PC-3 (cell line): ENCODE measurements at regions not wholly inside any gene's neighbourhood (a gene's known extent, or its start where the extent isn't known, plus 50 kb on each side); places are given as distances from the start of the nearest gene placed in this dataset.

Experiments used
- ATAC-seq: fragments of 200-7000 bp; cut with Tn5 transposase; 2 replicates; pipeline ENCODE4 v1.9.1; 2020; ENCODE audit warnings: mild to moderate bottlenecking, moderate library complexity
- BruUV-seq: library from RNA; stranded (reverse); fragments of 400-500 nt; replicated peaks from 2 replicates; lab custom pipeline; 2021; lab: Mats Ljungman, UMichigan
- CTCF ChIA-PET: fragments of 300-600 bp; sonication (Branson Sonifier 250); formaldehyde crosslinking; loops from one replicate; lab custom pipeline; 2022; ENCODE audit warnings: antibody characterized with exemption; lab: Charles Lee
- POLR2A ChIA-PET: fragments of 300-600 bp; sonication (Branson Sonifier 250); formaldehyde crosslinking; loops from one replicate; lab custom pipeline; 2022; ENCODE audit warnings: antibody characterized with exemption; ENCODE audit not compliant: unreplicated experiment; lab: Charles Lee
- DNase-seq: peaks from one replicate; pipeline ENCODE4 v3.0.0-alpha.2; 2015
- H2AFZ ChIP-seq: fragments of 300-600 bp; sonication (generic); 2 replicates; pipeline ENCODE4 v1.6.0; 2016; ENCODE audit warnings: antibody characterized with exemption, low read length
- H3F3A ChIP-seq: fragments of 300-600 bp; sonication (generic); one replicate; pipeline ENCODE4 v1.6.0; 2017; ENCODE audit warnings: antibody characterized with exemption, low read length, control low read depth, mild to moderate bottlenecking; ENCODE audit not compliant: unreplicated experiment
- H3K27ac ChIP-seq: fragments of 300-600 bp; sonication (generic); 2 replicates; pipeline ENCODE4 v1.5.1; 2016; ENCODE audit warnings: mild to moderate bottlenecking, low read length
- H3K27me3 ChIP-seq: fragments of 300-600 bp; sonication (generic); 2 replicates; pipeline ENCODE4 v1.6.1; 2016; ENCODE audit warnings: low read length, mixed read lengths
- H3K36me3 ChIP-seq: fragments of 300-600 bp; sonication (generic); 2 replicates; pipeline ENCODE4 v1.6.1; 2016; ENCODE audit warnings: low read depth, mixed run types, low read length, mixed read lengths
- H3K4me1 ChIP-seq: fragments of 300-600 bp; sonication (generic); 2 replicates; pipeline ENCODE4 v1.5.1; 2016; ENCODE audit warnings: low read length; ENCODE audit not compliant: insufficient read depth
- H3K4me2 ChIP-seq: fragments of 300-600 bp; sonication (generic); 2 replicates; pipeline ENCODE4 v1.6.0; 2016; ENCODE audit warnings: low read length
- H3K4me3 ChIP-seq: fragments of 300-600 bp; sonication (generic); 2 replicates; pipeline ENCODE4 v1.5.1; 2016; ENCODE audit warnings: mild to moderate bottlenecking, low read length, mixed read lengths
- H3K79me2 ChIP-seq: fragments of 300-600 bp; sonication (generic); 2 replicates; pipeline ENCODE4 v1.6.1; 2017; ENCODE audit warnings: low read length, mixed read lengths
- H3K9ac ChIP-seq: fragments of 300-600 bp; sonication (generic); 2 replicates; pipeline ENCODE4 v1.6.0; 2016; ENCODE audit warnings: mild to moderate bottlenecking, low read length
- H3K9me2 ChIP-seq: fragments of 300-600 bp; sonication (generic); replicated peaks from 2 replicates; pipeline ENCODE4 v1.6.1; 2016; ENCODE audit warnings: mixed run types, low read length, mixed read lengths
- H3K9me3 ChIP-seq: fragments of 300-600 bp; sonication (generic); 2 replicates; pipeline ENCODE4 v1.6.1; 2016; ENCODE audit warnings: low read length, mixed read lengths
- H4K20me1 ChIP-seq: fragments of 300-600 bp; sonication (generic); 2 replicates; pipeline ENCODE4 v1.6.1; 2016; ENCODE audit warnings: low read length, mixed read lengths
- CTCF ChIP-seq: fragments of 300-600 bp; sonication (generic); conservative IDR thresholded peaks from 2 replicates; pipeline ENCODE4 v1.5.1; 2017; ENCODE audit warnings: antibody characterized with exemption, low read depth, mild to moderate bottlenecking, low read length
- EZH2 ChIP-seq: fragments of 300-600 bp; sonication (generic); IDR thresholded peaks from one replicate; pipeline ENCODE4 v1.6.1; 2017; ENCODE audit warnings: antibody characterized with exemption, mild to moderate bottlenecking, low read length; ENCODE audit not compliant: unreplicated experiment
- EZH2phosphoT487 ChIP-seq: fragments of 300-600 bp; sonication (generic); IDR thresholded peaks from 2 replicates; pipeline ENCODE4 v1.6.1; 2018; ENCODE audit warnings: mild to moderate bottlenecking, antibody characterized with exemption, low read length, borderline replicate concordance
- intact Hi-C: fragments of 100-400 bp; cut with micrococcal nuclease; formaldehyde crosslinking; loops from 2 replicates; pipeline ENCODE4 v1.9.0; 2023

GRCh38 chr7:142569851-142570250 is 179.4 kb upstream of the PRSS1 start:
- intact Hi-C loops: loop anchor here (2.0 kb wide), 1 partner anchor 13 kb away; no protein-coding TSS in a partner anchor
- Histone ChIP-seq H3K4me1 (peaks cover 33% of the 10 kb centered on the region), H3K9ac (no peak overlapping the region), H3K9me2 (no peaks in the 10 kb centered on the region), H3K4me3 (no peak overlapping the region), H3K79me2 (no peaks in the 10 kb centered on the region), H3K9me3 (no peaks in the 10 kb centered on the region), H3K4me2 (no peak overlapping the region), H3K36me3 (no peaks in the 10 kb centered on the region), H4K20me1 (no peaks in the 10 kb centered on the region), H2AFZ (no peak overlapping the region), H3K27ac (peak overlapping the region; percentile 78), H3K27me3 (no peaks in the 10 kb centered on the region), H3F3A (no peaks in the 10 kb centered on the region)
- ChIA-PET POLR2A (no interaction called here), CTCF (interaction anchor here (1.2 kb wide), 1 partner anchor 35 kb away, joined by 4 read pairs; no protein-coding TSS in a partner anchor)
- no peak for ATAC-seq
- TF ChIP-seq CTCF: no peak
- TF ChIP-seq EZH2phosphoT487: no peak
- TF ChIP-seq EZH2: no peak
- no TSS peak for BruUV-seq
- no peak for DNase-seq

GRCh38 chr7:142568435-142569097 is 180.7 kb upstream of the PRSS1 start:
- H2AFZ ChIP-seq: no peak overlapping the region
- no peaks in the 10 kb centered on the region for H3K36me3 ChIP-seq
- H3K4me3 ChIP-seq: peak overlapping the region; percentile 34; the same call in 1 of the 2 replicates
- no peaks in the 10 kb centered on the region for H3K27me3 ChIP-seq
- no peaks in the 10 kb centered on the region for H3K9me3 ChIP-seq
- DNase-seq: peak; percentile 92
- ChIA-PET CTCF (interaction anchor here (0.6 to 1.0 kb wide), 4 partner anchors 19 to 150 kb away, joined by 3 to 9 read pairs (median 4); no protein-coding TSS in a partner anchor), POLR2A (interaction anchor here (0.7 kb wide), 2 partner anchors 10 to 721 kb away, joined by 3 to 6 read pairs; no protein-coding TSS in a partner anchor)
- ATAC-seq: peak; percentile 95
- 0 out of 2 replicates have a peak overlapping the region, but pooled peaks have one; percentile 23 for H3K9ac ChIP-seq
- H3K27ac ChIP-seq: peak overlapping the region; percentile 78
- H3K9me2 ChIP-seq: no peaks in the 10 kb centered on the region
- H3F3A ChIP-seq: no peaks in the 10 kb centered on the region
- no peaks in the 10 kb centered on the region for H3K79me2 ChIP-seq
- H3K4me2 ChIP-seq: peak overlapping the region; percentile 68
- BruUV-seq: no TSS peak
- H4K20me1 ChIP-seq: no peaks in the 10 kb centered on the region
- peaks cover 36% of the 10 kb centered on the region for H3K4me1 ChIP-seq
- intact Hi-C loops: loop anchor here (1.0 to 2.0 kb wide), 4 partner anchors 12 to 33 kb away; no protein-coding TSS in a partner anchor
- no peak for TF ChIP-seq CTCF
- TF ChIP-seq EZH2phosphoT487: no peak
- no peak for TF ChIP-seq EZH2
